ENCODE measurements at regions not wholly inside any gene's neighbourhood (a gene's known extent, or its start where the extent isn't known, plus 50 kb on each side); places are given as distances from the start of the nearest gene placed in this dataset.

- Histone ChIP-seq H3K9ac (ENCODE audit: extremely low read depth, insufficient read length, low read length) (no peak overlapping the region), H3K23me2 (ENCODE audit: insufficient read length, low read depth, low read length, poor library complexity, severe bottlenecking) (no peaks in the 10 kb centered on the region), H4K8ac (replicated peaks; ENCODE audit: insufficient read length, low read depth, low read length) (no peak overlapping the region), H2BK12ac (ENCODE audit: insufficient read length, low read depth, low read length) (no peak overlapping the region), H3K18ac (ENCODE audit: insufficient read length, low read depth, low read length) (no peak overlapping the region), H3K56ac (ENCODE audit: insufficient read length, low read depth, low read length) (no peak overlapping the region), H2BK120ac (ENCODE audit: low read depth, low read length, poor library complexity, severe bottlenecking) (no peak overlapping the region), H3K14ac (ENCODE audit: insufficient read depth, low read length) (no peak overlapping the region), H3K27ac (ENCODE audit: insufficient read length, low read depth, low read length) (no peak overlapping the region), H3K27me3 (ENCODE audit: insufficient read depth, low read length) (no peaks in the 10 kb centered on the region), H3K9me3 (ENCODE audit: control insufficient read depth, low read depth, low read length) (no peaks in the 10 kb centered on the region), H2BK20ac (ENCODE audit: low read depth, low read length, poor library complexity, severe bottlenecking) (no peak overlapping the region), H3K4me1 (ENCODE audit: insufficient read depth, low read length) (no peaks in the 10 kb centered on the region), H4K5ac (ENCODE audit: insufficient read length, low read depth, low read length) (no peak overlapping the region), H4K20me1 (ENCODE audit: control insufficient read depth, insufficient read depth, insufficient read length) (no peaks in the 10 kb centered on the region), H2BK5ac (ENCODE audit: insufficient read length, low read length) (no peak overlapping the region), H3K4me2 (ENCODE audit: insufficient read depth, insufficient read length, low read length) (no peak overlapping the region), H3K79me2 (ENCODE audit: insufficient read depth, low read length) (no peaks in the 10 kb centered on the region), H2AK5ac (ENCODE audit: insufficient read length, low read length) (no peak overlapping the region), H3K4ac (ENCODE audit: low read depth, low read length) (no peak overlapping the region), H3T11ph (ENCODE audit: low read length) (no peak overlapping the region), H3K79me1 (ENCODE audit: insufficient read depth, low read depth, low read length, poor library complexity, severe bottlenecking) (no peaks in the 10 kb centered on the region), H2BK15ac (ENCODE audit: low read depth, low read length) (no peak overlapping the region), H3K23ac (ENCODE audit: insufficient read length, low read depth, low read length) (no peak overlapping the region), H4K91ac (ENCODE audit: insufficient read length, low read depth, low read length) (no peak overlapping the region), H2AFZ (ENCODE audit: low read length) (no peak overlapping the region)
- Mint-ChIP-seq H3K27me3 (ENCODE audit: low read depth) (no peaks in the 10 kb centered on the region), H3K4me1 (peaks cover 0 to 3% of the 10 kb centered on the region in 2 experiments; a peak in 1 of 4 replicates), H3K27ac (no peak overlapping the region), H3K36me3 (ENCODE audit: insufficient read depth in 1 of 3, low read depth in 3 of 3) (no peaks in the 10 kb centered on the region; a peak in 1 of 7 replicates), H3K4me3 (no peak overlapping the region), H3K9me3 (0 out of 5 replicates have a peak, but pooled peaks cover 0 to 2% of the 10 kb centered on the region in 2 experiments)
- TF ChIP-seq, protein P1, sequence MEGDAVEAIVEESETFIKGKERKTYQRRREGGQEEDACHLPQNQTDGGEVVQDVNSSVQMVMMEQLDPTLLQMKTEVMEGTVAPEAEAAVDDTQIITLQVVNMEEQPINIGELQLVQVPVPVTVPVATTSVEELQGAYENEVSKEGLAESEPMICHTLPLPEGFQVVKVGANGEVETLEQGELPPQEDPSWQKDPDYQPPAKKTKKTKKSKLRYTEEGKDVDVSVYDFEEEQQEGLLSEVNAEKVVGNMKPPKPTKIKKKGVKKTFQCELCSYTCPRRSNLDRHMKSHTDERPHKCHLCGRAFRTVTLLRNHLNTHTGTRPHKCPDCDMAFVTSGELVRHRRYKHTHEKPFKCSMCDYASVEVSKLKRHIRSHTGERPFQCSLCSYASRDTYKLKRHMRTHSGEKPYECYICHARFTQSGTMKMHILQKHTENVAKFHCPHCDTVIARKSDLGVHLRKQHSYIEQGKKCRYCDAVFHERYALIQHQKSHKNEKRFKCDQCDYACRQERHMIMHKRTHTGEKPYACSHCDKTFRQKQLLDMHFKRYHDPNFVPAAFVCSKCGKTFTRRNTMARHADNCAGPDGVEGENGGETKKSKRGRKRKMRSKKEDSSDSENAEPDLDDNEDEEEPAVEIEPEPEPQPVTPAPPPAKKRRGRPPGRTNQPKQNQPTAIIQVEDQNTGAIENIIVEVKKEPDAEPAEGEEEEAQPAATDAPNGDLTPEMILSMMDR (conservative IDR thresholded peaks at IDR 0.05) = no peak
- DNase-seq = no peak
- no CpG with 5 or more reads among the region's 4 CpGs for WGBS (ENCODE audit: extremely low coverage, insufficient read length, low lambda C conversion rate)
These were observed 196.2 kb upstream of the USP25 start for GRCh38 chr21:15533618-15534017.
